Activated CD4-positive, alpha-beta memory T cell treated with anti-CD3 and anti-CD28 coated beads, Interleukin-2, amount 10 ng/mL, durations not matched to agents 7 days and 5 days (primary cell): ENCODE measurements at regions not wholly inside any gene's neighbourhood (a gene's known extent, or its start where the extent isn't known, plus 50 kb on each side); places are given as distances from the start of the nearest gene placed in this dataset.

Experiments used
- CTCF ChIA-PET: fragments of 350-600 bp; sonication (Branson Sonifier 250); formaldehyde crosslinking; loops from one replicate; lab custom pipeline; 2021; ENCODE audit warnings: antibody characterized with exemption, inconsistent platforms; lab: Charles Lee
- POLR2A ChIA-PET: fragments of 350-600 bp; sonication (Branson Sonifier 250); formaldehyde crosslinking; loops from one replicate; lab custom pipeline; 2021; ENCODE audit warnings: antibody characterized with exemption; lab: Charles Lee
- DNase-seq: peaks from one replicate; pipeline ENCODE4 v3.0.0-alpha.2; 2020
- H3K27ac Mint-ChIP-seq: one replicate; pipeline ENCODE4 v1.8.0; 2021; ENCODE audit warnings: mild to moderate bottlenecking, mixed read lengths
- H3K27me3 Mint-ChIP-seq: one replicate; pipeline ENCODE4 v1.8.0; 2021; ENCODE audit warnings: mixed read lengths
- H3K36me3 Mint-ChIP-seq: one replicate; pipeline ENCODE4 v1.8.0; 2021; ENCODE audit warnings: low read depth, mixed read lengths
- H3K4me1 Mint-ChIP-seq: one replicate; pipeline ENCODE4 v1.8.0; 2021; ENCODE audit warnings: mixed read lengths
- H3K4me3 Mint-ChIP-seq: one replicate; pipeline ENCODE4 v1.8.0; 2021; ENCODE audit warnings: mild to moderate bottlenecking, mixed read lengths
- H3K9me3 Mint-ChIP-seq: one replicate; pipeline ENCODE4 v1.8.0; 2021; ENCODE audit warnings: mixed read lengths

GRCh38 chr5:20683241-20683940 is 695.4 kb upstream of the CDH18 start:
- H3K36me3 Mint-ChIP-seq, result no peaks in the 10 kb centered on the region
- peaks cover 8% of the 10 kb centered on the region for H3K9me3 Mint-ChIP-seq
- H3K27me3 Mint-ChIP-seq, result no peaks in the 10 kb centered on the region
- DNase-seq, result no peak
- no peak overlapping the region for H3K27ac Mint-ChIP-seq
- CTCF ChIA-PET, result no interaction called here
- POLR2A ChIA-PET, result no interaction called here
- no peak overlapping the region for H3K4me3 Mint-ChIP-seq
- H3K4me1 Mint-ChIP-seq, result no peaks in the 10 kb centered on the region

- CTCF ChIA-PET, result no interaction called here
- H3K27me3 Mint-ChIP-seq, result no peaks in the 10 kb centered on the region
- DNase-seq, result no peak
- H3K36me3 Mint-ChIP-seq, result no peaks in the 10 kb centered on the region
- no peaks in the 10 kb centered on the region for H3K4me1 Mint-ChIP-seq
- H3K4me3 Mint-ChIP-seq, result no peak overlapping the region
- no peak overlapping the region for H3K27ac Mint-ChIP-seq
- peaks cover 11% of the 10 kb centered on the region for H3K9me3 Mint-ChIP-seq
- POLR2A ChIA-PET, result no interaction called here
Measured at GRCh38 chr5:20680718-20681302, 692.8 kb upstream of the CDH18 start.

GRCh38 chr5:20678814-20679298 is 690.9 kb upstream of the CDH18 start:
- H3K4me3 Mint-ChIP-seq, result no peak overlapping the region
- H3K36me3 Mint-ChIP-seq, result no peaks in the 10 kb centered on the region
- no peak overlapping the region for H3K27ac Mint-ChIP-seq
- ChIA-PET CTCF (no interaction called here), POLR2A (no interaction called here)
- H3K4me1 Mint-ChIP-seq, result no peaks in the 10 kb centered on the region
- H3K9me3 Mint-ChIP-seq, result peaks cover 13% of the 10 kb centered on the region
- H3K27me3 Mint-ChIP-seq, result no peaks in the 10 kb centered on the region
- DNase-seq, result no peak

- H3K4me3 Mint-ChIP-seq, result no peak overlapping the region
- DNase-seq, result no peak
- H3K4me1 Mint-ChIP-seq, result no peaks in the 10 kb centered on the region
- peaks cover 13% of the 10 kb centered on the region for H3K9me3 Mint-ChIP-seq
- ChIA-PET CTCF (no interaction called here), POLR2A (no interaction called here)
- no peak overlapping the region for H3K27ac Mint-ChIP-seq
- H3K36me3 Mint-ChIP-seq, result no peaks in the 10 kb centered on the region
- H3K27me3 Mint-ChIP-seq, result no peaks in the 10 kb centered on the region
Measured at GRCh38 chr5:20678386-20678785, 690.4 kb upstream of the CDH18 start.

- CTCF ChIA-PET, result no interaction called here
- Mint-ChIP-seq H3K27me3 (no peaks in the 10 kb centered on the region), H3K4me3 (no peak overlapping the region), H3K36me3 (no peaks in the 10 kb centered on the region), H3K4me1 (no peaks in the 10 kb centered on the region), H3K27ac (no peak overlapping the region), H3K9me3 (peaks cover 4% of the 10 kb centered on the region)
- POLR2A ChIA-PET, result no interaction called here
- DNase-seq, result no peak
Measured at GRCh38 chr5:20660588-20660987, 672.6 kb upstream of the CDH18 start.

GRCh38 chr5:20656262-20656661 is 668.3 kb upstream of the CDH18 start:
- H3K4me1 Mint-ChIP-seq, result no peaks in the 10 kb centered on the region

GRCh38 chr5:20655211-20655610 is 667.2 kb upstream of the CDH18 start:
- no peaks in the 10 kb centered on the region for H3K4me1 Mint-ChIP-seq
- H3K4me3 Mint-ChIP-seq, result no peak overlapping the region
- no peak for DNase-seq
- H3K9me3 Mint-ChIP-seq, result peaks cover 14% of the 10 kb centered on the region
- H3K27me3 Mint-ChIP-seq, result no peaks in the 10 kb centered on the region
- ChIA-PET POLR2A (no interaction called here), CTCF (no interaction called here)
- H3K36me3 Mint-ChIP-seq, result no peaks in the 10 kb centered on the region
- no peak overlapping the region for H3K27ac Mint-ChIP-seq

More at GRCh38 chr5:20656262-20656661, 668.3 kb upstream of the CDH18 start:
- Mint-ChIP-seq H3K9me3 (peaks cover 9% of the 10 kb centered on the region), H3K36me3 (no peaks in the 10 kb centered on the region), H3K27me3 (no peaks in the 10 kb centered on the region), H3K4me3 (no peak overlapping the region), H3K27ac (no peak overlapping the region)
- no peak for DNase-seq
- POLR2A ChIA-PET, result no interaction called here
- CTCF ChIA-PET, result no interaction called here

GRCh38 chr5:20654746-20655145 is 666.7 kb upstream of the CDH18 start:
- no peak overlapping the region for H3K4me3 Mint-ChIP-seq
- H3K27ac Mint-ChIP-seq, result no peak overlapping the region
- H3K4me1 Mint-ChIP-seq, result no peaks in the 10 kb centered on the region
- POLR2A ChIA-PET, result no interaction called here
- no peaks in the 10 kb centered on the region for H3K36me3 Mint-ChIP-seq
- H3K27me3 Mint-ChIP-seq, result no peaks in the 10 kb centered on the region
- peaks cover 14% of the 10 kb centered on the region for H3K9me3 Mint-ChIP-seq
- CTCF ChIA-PET, result no interaction called here
- no peak for DNase-seq

GRCh38 chr5:20654033-20654432 is 666.0 kb upstream of the CDH18 start:
- H3K27me3 Mint-ChIP-seq, result no peaks in the 10 kb centered on the region
- no peaks in the 10 kb centered on the region for H3K36me3 Mint-ChIP-seq
- no peak overlapping the region for H3K4me3 Mint-ChIP-seq
- no peaks in the 10 kb centered on the region for H3K4me1 Mint-ChIP-seq
- DNase-seq, result no peak
- CTCF ChIA-PET, result no interaction called here
- H3K27ac Mint-ChIP-seq, result no peak overlapping the region
- peaks cover 17% of the 10 kb centered on the region for H3K9me3 Mint-ChIP-seq
- POLR2A ChIA-PET, result no interaction called here

GRCh38 chr5:20649966-20650365 is 662.0 kb upstream of the CDH18 start:
- ChIA-PET POLR2A (no interaction called here), CTCF (no interaction called here)
- Mint-ChIP-seq H3K27me3 (no peaks in the 10 kb centered on the region), H3K9me3 (peaks cover 19% of the 10 kb centered on the region), H3K36me3 (no peaks in the 10 kb centered on the region), H3K4me3 (no peak overlapping the region), H3K27ac (no peak overlapping the region), H3K4me1 (no peaks in the 10 kb centered on the region)
- no peak for DNase-seq

GRCh38 chr5:20648981-20649380 is 661.0 kb upstream of the CDH18 start:
- no peaks in the 10 kb centered on the region for H3K4me1 Mint-ChIP-seq
- POLR2A ChIA-PET, result no interaction called here
- no peak overlapping the region for H3K4me3 Mint-ChIP-seq
- H3K9me3 Mint-ChIP-seq, result peaks cover 19% of the 10 kb centered on the region
- CTCF ChIA-PET, result no interaction called here
- no peaks in the 10 kb centered on the region for H3K27me3 Mint-ChIP-seq
- no peak for DNase-seq
- no peaks in the 10 kb centered on the region for H3K36me3 Mint-ChIP-seq
- no peak overlapping the region for H3K27ac Mint-ChIP-seq

GRCh38 chr5:20636686-20637085 is 648.7 kb upstream of the CDH18 start:
- no peak for DNase-seq
- Mint-ChIP-seq H3K9me3 (peaks cover 7% of the 10 kb centered on the region), H3K27ac (no peak overlapping the region), H3K4me1 (no peaks in the 10 kb centered on the region), H3K27me3 (no peaks in the 10 kb centered on the region), H3K4me3 (no peak overlapping the region), H3K36me3 (no peaks in the 10 kb centered on the region)
- ChIA-PET POLR2A (no interaction called here), CTCF (no interaction called here)

- no peaks in the 10 kb centered on the region for H3K4me1 Mint-ChIP-seq
- H3K36me3 Mint-ChIP-seq, result no peaks in the 10 kb centered on the region
- no peak overlapping the region for H3K4me3 Mint-ChIP-seq
- H3K27ac Mint-ChIP-seq, result no peak overlapping the region
- CTCF ChIA-PET, result no interaction called here
- POLR2A ChIA-PET, result no interaction called here
- no peak for DNase-seq
- no peaks in the 10 kb centered on the region for H3K27me3 Mint-ChIP-seq
- peaks cover 7% of the 10 kb centered on the region for H3K9me3 Mint-ChIP-seq
Measured at GRCh38 chr5:20619591-20619990, 631.6 kb upstream of the CDH18 start.

GRCh38 chr5:20618340-20618739 is 630.3 kb upstream of the CDH18 start:
- H3K4me1 Mint-ChIP-seq, result no peaks in the 10 kb centered on the region
- peaks cover 10% of the 10 kb centered on the region for H3K9me3 Mint-ChIP-seq
- no peak for DNase-seq
- ChIA-PET CTCF (no interaction called here), POLR2A (no interaction called here)
- no peak overlapping the region for H3K27ac Mint-ChIP-seq
- H3K36me3 Mint-ChIP-seq, result no peaks in the 10 kb centered on the region
- no peak overlapping the region for H3K4me3 Mint-ChIP-seq
- H3K27me3 Mint-ChIP-seq, result no peaks in the 10 kb centered on the region
